AG04450 (cell line): ENCODE measurements at regions not wholly inside any gene's neighbourhood (a gene's known extent, or its start where the extent isn't known, plus 50 kb on each side); places are given as distances from the start of the nearest gene placed in this dataset.
"Not testable (repeated sequence)": the region's sequence is repeated elsewhere in the genome, so short reads cannot be mapped to it uniquely, and the experiment has no call there.

Source experiments
- CTCF ChIA-PET: fragments of 300-600, 350-600 bp; formaldehyde crosslinking; extraction: SDS; loops from one replicate; lab custom pipeline; 2022; ENCODE audit warnings: antibody characterized with exemption, inconsistent platforms; lab: Charles Lee
- POLR2A ChIA-PET: fragments of 350-600 bp; formaldehyde crosslinking; extraction: SDS; loops from one replicate; lab custom pipeline; 2021; ENCODE audit warnings: antibody characterized with exemption, inconsistent platforms; lab: Yijun Ruan, JAX
- DNase-seq: peaks from one replicate; pipeline ENCODE4 v3.0.0-alpha.2; 2011; ENCODE audit warnings: low read depth, low spot score
- H3K27ac ChIP-seq: one replicate; pipeline ENCODE4 v1.5.1; 2012; ENCODE audit warnings: low read depth, low read length, control low read depth
- H3K27me3 ChIP-seq: one replicate; pipeline ENCODE4 v1.6.0; 2012; ENCODE audit warnings: low read length; ENCODE audit not compliant: control insufficient read depth, insufficient read depth
- H3K4me3 ChIP-seq: 2 replicates; pipeline ENCODE4 v1.5.1; 2011; ENCODE audit warnings: mild to moderate bottlenecking, low read depth, low read length, control low read depth
- H3K9me3 ChIP-seq: 2 replicates; pipeline ENCODE4 v1.5.1; 2012; ENCODE audit warnings: low read length; ENCODE audit not compliant: control insufficient read depth, insufficient read depth
- CTCF ChIP-seq: IDR thresholded peaks from 2 replicates; pipeline ENCODE4 v1.5.1; 2011; ENCODE audit warnings: low read depth, low read length, control low read depth, inconsistent platforms

DNA sequence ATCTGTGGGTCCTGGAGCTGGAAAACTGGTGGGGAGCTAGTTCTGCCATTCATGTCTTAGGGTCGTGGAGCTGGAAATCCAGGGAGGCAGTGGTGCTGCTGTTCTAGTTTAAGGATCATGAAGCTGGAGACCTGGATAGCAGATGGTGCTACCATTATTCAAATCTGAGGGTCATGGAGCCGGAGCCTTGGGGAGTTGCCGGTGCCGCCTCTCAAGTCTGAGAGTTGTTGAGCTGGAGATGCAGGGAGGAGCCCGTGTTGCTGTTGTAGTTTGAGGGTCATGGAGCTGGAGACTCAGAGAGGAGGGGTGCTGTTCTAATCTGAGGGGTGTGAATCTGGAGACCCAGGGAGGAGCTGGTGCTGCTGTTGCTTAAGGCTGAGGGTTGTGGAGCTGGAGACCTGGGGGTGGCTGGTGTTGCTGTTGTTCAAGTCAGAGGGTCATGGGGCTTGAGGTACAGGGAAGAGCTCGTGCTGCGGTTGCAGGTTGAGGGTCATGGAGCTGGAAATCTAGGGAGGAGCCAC, 86.0 kb upstream of the ZNF479 start:
- Histone ChIP-seq H3K9me3 (peaks cover 79% of the 10 kb centered on the region), H3K27me3 (no peaks in the 10 kb centered on the region), H3K27ac (no peak overlapping the region), H3K4me3 (no peak overlapping the region)
- CTCF ChIA-PET = no interaction called here
- DNase-seq = no peak
- TF ChIP-seq CTCF = no peak
- POLR2A ChIA-PET = no interaction called here

- H3K27me3 ChIP-seq = no peaks in the 10 kb centered on the region
- no peak for TF ChIP-seq CTCF
- H3K4me3 ChIP-seq = no peak overlapping the region
- H3K9me3 ChIP-seq = peaks cover 64% of the 10 kb centered on the region
- no peak overlapping the region for H3K27ac ChIP-seq
- CTCF ChIA-PET = no interaction called here
- POLR2A ChIA-PET = no interaction called here
- DNase-seq = no peak
Observed at GRCh38 chr7:57220746-57221145, 88.5 kb upstream of the ZNF479 start.

- DNase-seq = no peak
- Histone ChIP-seq H3K27me3 (no peaks in the 10 kb centered on the region), H3K9me3 (peaks cover 46% of the 10 kb centered on the region), H3K4me3 (no peak overlapping the region), H3K27ac (no peak overlapping the region)
- POLR2A ChIA-PET = no interaction called here
- TF ChIP-seq CTCF = no peak
- CTCF ChIA-PET = no interaction called here
Observed at GRCh38 chr7:57225666-57226065, 93.4 kb upstream of the ZNF479 start.

DNA sequence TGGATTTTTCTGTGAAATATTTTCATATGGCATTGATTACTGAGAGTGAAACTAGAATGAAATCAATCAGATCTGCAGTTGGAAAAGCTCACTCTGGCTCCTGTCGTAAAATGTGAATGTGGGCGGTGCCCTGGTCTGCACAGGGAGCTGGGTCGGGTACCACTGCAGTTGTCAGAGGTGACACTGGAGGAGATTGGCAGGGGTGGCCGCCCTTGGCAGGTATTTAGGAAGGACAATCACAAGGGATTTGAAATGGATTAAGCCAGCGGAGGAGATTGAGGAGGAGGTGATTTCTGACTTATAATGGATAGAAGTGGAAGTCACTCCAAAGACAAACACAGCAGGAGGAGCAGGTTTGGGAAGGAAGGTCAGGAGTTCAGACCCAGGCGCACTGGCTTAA, 109.0 kb upstream of the ZNF479 start:
- DNase-seq, H3K4me3 ChIP-seq, POLR2A ChIA-PET: not testable (repeated sequence)

DNA sequence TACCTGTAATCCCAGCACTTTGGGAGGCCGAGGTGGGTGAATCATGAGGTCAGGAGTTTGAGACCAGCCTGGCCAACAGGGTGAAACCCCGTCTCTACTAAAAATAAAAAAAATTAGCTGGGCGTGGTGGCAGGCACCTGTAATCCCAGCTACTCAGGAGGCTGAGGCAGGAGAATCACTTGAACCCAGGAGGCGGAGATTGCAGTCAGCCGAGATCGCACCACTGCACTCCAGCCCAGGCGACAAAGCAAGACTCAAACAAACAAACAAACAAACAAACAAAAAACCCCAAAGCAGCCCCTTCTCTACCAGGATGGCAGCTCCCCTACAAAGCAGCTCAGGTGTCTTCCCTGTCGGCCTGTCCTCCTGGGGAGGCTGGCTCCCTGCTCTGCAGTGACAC, 111.3 kb upstream of the ZNF479 start:
- POLR2A ChIA-PET, H3K27me3 ChIP-seq, H3K27ac ChIP-seq, H3K4me3 ChIP-seq, DNase-seq: not testable (repeated sequence)
- H3K9me3 ChIP-seq = peaks cover 77% of the 10 kb centered on the region
- CTCF ChIA-PET = interaction anchor here (0.6 kb wide), 1 partner anchor 27 kb away, joined by 3 read pairs; no protein-coding TSS in a partner anchor

More for the DNA sequence above, 109.0 kb upstream of the ZNF479 start:
- H3K27ac ChIP-seq, H3K27me3 ChIP-seq, CTCF ChIA-PET: not testable (repeated sequence)
- H3K9me3 ChIP-seq = peaks cover 82% of the 10 kb centered on the region

DNA sequence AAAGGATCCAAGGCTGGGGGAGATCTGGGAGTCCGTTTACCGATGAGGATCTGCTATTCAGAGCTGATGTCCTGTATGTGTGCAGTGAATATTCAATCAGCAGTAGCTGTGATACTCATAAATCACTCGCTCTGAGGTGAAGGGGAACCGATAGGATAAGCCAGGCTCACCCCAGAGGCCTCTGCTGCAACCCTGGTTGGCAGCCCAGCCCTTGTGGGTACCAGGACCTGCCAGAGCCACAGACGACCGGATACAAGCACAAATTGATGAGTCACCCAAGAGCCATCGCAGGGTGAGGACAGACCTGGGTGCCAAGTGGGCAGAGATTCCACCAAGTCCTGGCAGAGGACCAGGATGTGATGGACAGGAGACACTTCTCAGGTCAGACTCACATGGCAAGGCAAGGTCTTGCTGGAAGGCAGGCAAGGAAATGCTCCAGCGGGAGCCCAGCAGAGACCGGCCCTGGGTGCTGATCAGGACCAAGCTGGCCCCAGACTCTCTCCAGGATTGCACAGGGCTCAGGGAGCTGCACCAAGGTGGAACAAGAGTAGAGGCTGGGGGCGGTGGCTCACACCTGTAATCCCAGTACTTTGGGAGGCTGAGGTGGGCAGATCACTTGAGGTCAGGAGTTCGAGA, 112.2 kb upstream of the ZNF479 start:
- peaks cover 71% of the 10 kb centered on the region for H3K9me3 ChIP-seq
- DNase-seq, POLR2A ChIA-PET: not testable (repeated sequence)

More for the DNA sequence above, 112.2 kb upstream of the ZNF479 start:
- H3K27ac ChIP-seq, H3K4me3 ChIP-seq, H3K27me3 ChIP-seq, CTCF ChIA-PET: not testable (repeated sequence)
